Adrenal gland (tissue), 9 donors: ENCODE measurements at regions not wholly inside any gene's neighbourhood (a gene's known extent, or its start where the extent isn't known, plus 50 kb on each side); places are given as distances from the start of the nearest gene placed in this dataset.

Experiments
- DNase-seq, 7 donors: peaks; one replicate each; pipeline ENCODE4 v3.0.0-alpha.2; 2019 to 2020
- H3K27ac ChIP-seq, 5 donors: fragments of 200-600 bp; sonication (generic) in 4 of 5; 1 replicate in 3 of 5; 2 replicates in 2 of 5; pipeline versions ENCODE4 v1.5.1 to v1.8.0; 2016 to 2020; ENCODE audit warnings: mild to moderate bottlenecking in 1 of 5
- H3K27me3 ChIP-seq: fragments of 200-600 bp; 2 replicates; pipeline ENCODE4 v1.8.0; 2021
- H3K36me3 ChIP-seq, 2 donors: fragments of 200-600 bp; replicated peaks in 1 of 2; 1 replicate in 1 of 2; 2 replicates in 1 of 2; pipeline versions ENCODE4 v1.5.1 to v1.8.0; 2018 to 2022
- H3K4me1 ChIP-seq, 2 donors: fragments of 200-600 bp; replicated peaks in 1 of 2; 1 replicate in 1 of 2; 2 replicates in 1 of 2; pipeline versions ENCODE4 v1.5.1 to v1.8.0; 2018 to 2021
- H3K4me3 ChIP-seq, 4 donors: fragments of 200-600 bp; sonication (generic) in 3 of 4; one replicate each; pipeline ENCODE4 v1.5.1; 2016 to 2018
- H3K9me3 ChIP-seq, 3 donors: fragments of 200-600 bp; sonication (generic) in 1 of 3; replicated peaks in 1 of 3; 1 replicate in 2 of 3; 2 replicates in 1 of 3; pipeline versions ENCODE4 v1.5.1 to v1.8.0; 2016 to 2021
- POLR2A ChIP-seq, 2 donors: fragments of 450-650 bp; IDR thresholded peaks; one replicate each; pipeline ENCODE4 v1.6.1; 2017; ENCODE audit warnings: antibody characterized with exemption in 2 of 2, mild to moderate bottlenecking in 2 of 2, moderate library complexity in 1 of 2
- WGBS, 4 donors: extraction: QIAGEN DNeasy Blood & Tissue Kit in 2 of 4; methylation state at CpG; one replicate each; pipeline versions ENCODE4 v1.1.5 to v1.1.7; 2013 to 2017; 5-methylcytosine and 5-hydroxymethylcytosine counted together
- intact Hi-C, 2 donors: fragments of 100-400 bp; cut with DNase I; formaldehyde crosslinking; loops; one replicate each; pipeline versions ENCODE4 v1.14.1 to v1.15.0; 2022 to 2023
- TF ChIP-seq, protein P1 (sequence below), 6 experiments: fragments of 450-650 bp in 4 of 6; fragments of 200-600 bp in 2 of 6; sonication (generic) in 1 of 6; IDR thresholded peaks; 1 replicate in 5 of 6; 2 replicates in 1 of 6; pipeline versions ENCODE4 v1.5.1 to v1.8.0; 2016 to 2021; ENCODE audit warnings: antibody characterized with exemption in 6 of 6, mild to moderate bottlenecking in 2 of 6, moderate library complexity in 1 of 6
- donor health status: healthy with polysubstance abuse.
- donor health status: Bipolar disorder and iron deficiency.
- donor health status: DM: yes; HTN: yes; CAD: no.
- donor health status: DM: no; HTN: no; CAD: no.
- donor health status: DM: no; HTN: no; CAD: no.

DNA sequence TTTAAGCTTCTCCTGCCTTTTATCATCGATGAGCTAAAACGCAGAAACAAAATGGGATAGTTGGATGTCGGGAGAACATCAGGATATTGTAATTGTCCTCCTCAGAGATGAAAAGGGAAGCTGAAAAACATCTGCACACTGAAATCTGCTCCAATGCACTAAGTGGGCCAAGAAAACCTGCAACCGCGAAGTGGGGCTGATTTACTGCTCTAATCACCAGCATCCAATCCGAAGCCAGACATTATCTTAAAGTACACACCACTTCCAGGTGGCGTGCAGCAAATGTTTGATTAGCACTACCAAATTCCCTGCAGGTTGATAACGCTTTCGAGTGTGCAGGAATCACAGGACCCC lies 230.3 kb upstream of the SLC14A2 start:
- Histone ChIP-seq H3K27me3 (no peaks in the 10 kb centered on the region), H3K4me3 (no peak overlapping the region), H3K36me3 (no peaks in the 10 kb centered on the region), H3K9me3 (no peaks in the 10 kb centered on the region), H3K4me1 (no peaks in the 10 kb centered on the region), H3K27ac (no peak overlapping the region)
- no peak for TF ChIP-seq POLR2A (IDR thresholded peaks at IDR 0.05)
- no peak for DNase-seq
- intact Hi-C loops: no loop called here
- 61 to 70% (median 65%) methylated on average over 9 of the region's 9 CpGs for WGBS, 4 donors

DNA sequence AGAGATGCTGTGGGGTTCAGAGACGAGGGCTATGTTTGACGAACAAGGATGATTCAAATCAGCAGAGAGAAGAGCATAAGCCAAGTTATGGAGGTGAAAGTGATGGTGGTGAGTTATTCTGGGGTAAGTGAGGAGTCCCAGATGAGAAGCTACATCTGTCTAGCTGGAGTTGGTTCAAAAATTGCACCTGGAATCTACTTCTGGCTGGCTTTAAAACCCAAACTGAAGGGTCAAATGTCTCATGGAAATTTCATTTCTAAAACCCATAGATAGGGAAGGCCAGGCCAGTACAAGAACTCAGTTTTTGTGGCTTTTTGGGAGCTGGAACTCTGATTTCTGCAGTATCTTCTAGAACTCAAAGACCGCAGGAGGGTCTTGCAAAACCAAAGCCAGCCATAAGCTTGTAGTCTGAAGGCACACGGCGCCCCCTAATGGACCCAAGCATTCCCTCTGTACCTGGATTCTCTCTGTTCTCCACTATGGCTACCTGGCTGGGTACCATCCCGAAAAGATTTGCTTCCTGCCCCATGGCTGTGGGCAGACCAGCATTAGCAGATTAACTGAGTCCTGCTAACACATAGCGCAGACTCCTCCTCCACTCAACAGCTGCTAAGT lies 229.1 kb upstream of the SLC14A2 start:
- H3K27me3 ChIP-seq: no peaks in the 10 kb centered on the region
- no peak for TF ChIP-seq POLR2A (IDR thresholded peaks at IDR 0.05)
- TF ChIP-seq, protein P1, sequence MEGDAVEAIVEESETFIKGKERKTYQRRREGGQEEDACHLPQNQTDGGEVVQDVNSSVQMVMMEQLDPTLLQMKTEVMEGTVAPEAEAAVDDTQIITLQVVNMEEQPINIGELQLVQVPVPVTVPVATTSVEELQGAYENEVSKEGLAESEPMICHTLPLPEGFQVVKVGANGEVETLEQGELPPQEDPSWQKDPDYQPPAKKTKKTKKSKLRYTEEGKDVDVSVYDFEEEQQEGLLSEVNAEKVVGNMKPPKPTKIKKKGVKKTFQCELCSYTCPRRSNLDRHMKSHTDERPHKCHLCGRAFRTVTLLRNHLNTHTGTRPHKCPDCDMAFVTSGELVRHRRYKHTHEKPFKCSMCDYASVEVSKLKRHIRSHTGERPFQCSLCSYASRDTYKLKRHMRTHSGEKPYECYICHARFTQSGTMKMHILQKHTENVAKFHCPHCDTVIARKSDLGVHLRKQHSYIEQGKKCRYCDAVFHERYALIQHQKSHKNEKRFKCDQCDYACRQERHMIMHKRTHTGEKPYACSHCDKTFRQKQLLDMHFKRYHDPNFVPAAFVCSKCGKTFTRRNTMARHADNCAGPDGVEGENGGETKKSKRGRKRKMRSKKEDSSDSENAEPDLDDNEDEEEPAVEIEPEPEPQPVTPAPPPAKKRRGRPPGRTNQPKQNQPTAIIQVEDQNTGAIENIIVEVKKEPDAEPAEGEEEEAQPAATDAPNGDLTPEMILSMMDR (IDR thresholded peaks at IDR 0.05): no peak
- 65 to 86% (median 77%) methylated on average over 7 of the region's 7 CpGs for WGBS, 4 donors
- H3K9me3 ChIP-seq: no peaks in the 10 kb centered on the region
- H3K4me3 ChIP-seq: no peak overlapping the region
- no peak for DNase-seq
- H3K36me3 ChIP-seq: no peaks in the 10 kb centered on the region
- intact Hi-C loops: no loop called here
- H3K27ac ChIP-seq: no peak overlapping the region
- H3K4me1 ChIP-seq: no peaks in the 10 kb centered on the region

DNA sequence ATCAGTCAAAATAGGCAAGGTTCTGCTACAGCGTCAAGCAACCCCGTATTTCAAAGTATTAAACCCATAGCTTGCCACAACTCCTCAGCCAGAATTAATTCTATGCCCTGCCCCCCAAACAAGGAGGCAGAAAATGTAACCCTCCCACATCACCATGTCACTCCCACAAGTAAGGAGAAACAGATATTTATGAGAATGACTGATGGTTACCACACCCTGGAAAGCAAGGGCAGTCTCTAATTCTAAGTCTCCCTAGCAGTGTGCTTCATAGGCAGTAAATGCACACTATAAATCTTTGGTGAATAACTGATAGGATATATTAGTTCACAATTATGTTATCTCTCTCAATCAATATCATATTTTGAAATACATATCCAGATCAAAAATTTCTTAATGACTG lies 228.0 kb upstream of the SLC14A2 start:
- DNase-seq: no peak
- Histone ChIP-seq H3K36me3 (no peaks in the 10 kb centered on the region), H3K27ac (no peak overlapping the region), H3K4me1 (no peaks in the 10 kb centered on the region), H3K27me3 (no peaks in the 10 kb centered on the region), H3K9me3 (no peaks in the 10 kb centered on the region), H3K4me3 (no peak overlapping the region)
- intact Hi-C loops: no loop called here
- TF ChIP-seq POLR2A (IDR thresholded peaks at IDR 0.05): no peak
- TF ChIP-seq, protein P1 (IDR thresholded peaks at IDR 0.05): no peak
- 37 to 100% (median 74%) methylated on average over 1 to 2 of the region's 2 CpGs for WGBS, 4 donors

DNA sequence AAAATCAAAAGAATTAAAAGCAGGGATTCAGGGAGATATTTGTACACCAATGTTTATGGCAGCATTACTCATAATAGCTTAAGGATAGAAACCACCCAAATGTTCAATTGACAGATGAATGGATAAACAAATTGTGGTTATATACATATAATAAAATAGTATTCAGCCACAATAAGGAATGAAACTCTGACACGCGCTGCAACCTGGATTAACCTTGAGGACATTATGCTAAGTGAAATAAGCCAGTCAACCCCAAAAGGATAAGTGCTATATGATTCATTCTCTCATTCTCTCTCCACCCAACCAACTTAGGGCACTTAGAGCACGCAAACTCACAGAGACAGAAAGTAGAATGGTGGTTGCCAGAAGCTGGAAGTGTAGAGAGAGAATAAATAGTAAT lies 216.8 kb upstream of the SLC14A2 start:
- no peak for DNase-seq
- no peaks in the 10 kb centered on the region for H3K27me3 ChIP-seq
- no peak overlapping the region for H3K4me3 ChIP-seq
- no peaks in the 10 kb centered on the region for H3K4me1 ChIP-seq
- intact Hi-C loops: no loop called here
- no peak for TF ChIP-seq POLR2A (IDR thresholded peaks at IDR 0.05)
- TF ChIP-seq, protein P1 (IDR thresholded peaks at IDR 0.05): no peak
- no peaks in the 10 kb centered on the region for H3K36me3 ChIP-seq
- no peak overlapping the region for H3K27ac ChIP-seq
- WGBS, 4 donors: 60 to 80% (median 69%) methylated on average over 3 of the region's 3 CpGs
- H3K9me3 ChIP-seq: no peaks in the 10 kb centered on the region

DNA sequence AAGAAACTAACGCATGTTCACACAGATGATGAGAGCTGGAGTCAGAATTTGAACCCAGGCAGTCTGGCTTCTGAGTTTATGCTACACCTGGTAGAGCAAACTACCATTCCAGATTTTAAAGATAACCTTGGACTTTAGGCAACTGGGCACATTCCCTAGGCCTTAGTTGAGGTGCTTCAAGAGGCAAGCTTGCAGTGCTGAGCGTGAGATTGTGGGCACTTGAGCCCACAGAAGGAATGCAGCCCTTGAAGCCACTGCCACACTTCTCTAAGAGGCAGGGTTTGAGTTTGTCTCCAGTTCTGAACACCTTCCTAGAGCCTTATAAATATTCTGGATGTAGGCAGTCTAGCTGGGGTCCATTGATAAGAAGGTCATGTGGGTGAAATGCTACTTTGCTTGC lies 216.1 kb upstream of the SLC14A2 start:
- Histone ChIP-seq H3K4me1 (no peaks in the 10 kb centered on the region), H3K4me3 (no peak overlapping the region), H3K27ac (no peak overlapping the region), H3K9me3 (no peaks in the 10 kb centered on the region), H3K36me3 (no peaks in the 10 kb centered on the region), H3K27me3 (no peaks in the 10 kb centered on the region)
- 76 to 93% (median 86%) methylated on average over 1 to 2 of the region's 2 CpGs for WGBS, 4 donors
- DNase-seq: no peak
- TF ChIP-seq POLR2A (IDR thresholded peaks at IDR 0.05): no peak
- TF ChIP-seq, protein P1 (IDR thresholded peaks at IDR 0.05): no peak
- intact Hi-C loops: no loop called here
